HG03103 (cell line): ENCODE measurements at regions not wholly inside any gene's neighbourhood (a gene's known extent, or its start where the extent isn't known, plus 50 kb on each side); places are given as distances from the start of the nearest gene placed in this dataset.
"Not testable (repeated sequence)": the region's sequence is repeated elsewhere in the genome, so short reads cannot be mapped to it uniquely, and the experiment has no call there.

Experiments used
- ATAC-seq: cut with Tn5 transposase; IDR thresholded peaks from one replicate; pipeline ENCODE4 v1.9.1; 2021; ENCODE audit warnings: low read depth; ENCODE audit not compliant: unreplicated experiment

DNA sequence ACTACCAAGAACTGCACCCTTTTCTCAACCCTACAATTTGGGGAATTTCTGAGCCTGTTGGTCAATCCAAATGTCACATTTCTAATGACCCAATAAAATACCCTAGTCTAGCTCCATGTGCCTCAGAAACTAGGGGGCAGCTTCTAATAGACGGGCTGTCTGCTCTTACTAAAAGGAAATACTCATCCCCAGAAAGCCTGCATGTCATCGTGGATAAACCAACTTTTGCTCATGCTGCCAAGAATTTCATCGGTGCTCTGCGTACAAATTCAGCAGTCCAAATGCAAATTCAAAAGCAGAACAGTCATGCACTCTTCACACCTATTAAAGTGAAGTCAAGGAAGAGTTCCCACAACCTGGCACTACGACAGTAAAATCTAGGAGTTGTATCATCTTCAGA lies 377.3 kb downstream of the LNPK start:
- no peak for ATAC-seq

DNA sequence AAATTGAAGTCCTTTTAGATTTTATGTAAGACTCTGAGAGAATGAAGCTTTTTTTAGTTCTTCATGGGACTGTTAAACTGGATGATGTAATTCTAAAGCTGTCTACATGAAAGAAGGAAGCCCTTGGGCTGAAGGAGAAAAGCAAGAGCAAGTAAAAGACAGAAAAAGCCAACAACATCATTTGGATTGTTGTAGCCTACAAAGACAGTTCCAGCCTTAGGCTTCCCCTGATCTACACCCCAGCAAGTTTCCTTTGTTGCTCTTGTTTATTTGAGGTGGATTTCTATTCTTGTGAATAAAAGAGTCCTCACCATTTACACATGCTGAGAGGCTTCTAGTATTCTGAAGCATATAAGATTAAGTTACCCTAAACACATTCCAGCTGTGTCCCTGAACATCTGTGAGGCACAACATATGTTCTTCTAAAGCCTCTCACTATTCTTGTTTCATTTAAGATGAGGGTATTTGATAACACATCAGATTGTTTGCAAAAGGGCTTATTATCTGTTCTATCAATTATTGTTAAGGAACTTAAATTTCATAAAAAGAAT lies 377.8 kb downstream of the LNPK start:
- ATAC-seq = no peak

DNA sequence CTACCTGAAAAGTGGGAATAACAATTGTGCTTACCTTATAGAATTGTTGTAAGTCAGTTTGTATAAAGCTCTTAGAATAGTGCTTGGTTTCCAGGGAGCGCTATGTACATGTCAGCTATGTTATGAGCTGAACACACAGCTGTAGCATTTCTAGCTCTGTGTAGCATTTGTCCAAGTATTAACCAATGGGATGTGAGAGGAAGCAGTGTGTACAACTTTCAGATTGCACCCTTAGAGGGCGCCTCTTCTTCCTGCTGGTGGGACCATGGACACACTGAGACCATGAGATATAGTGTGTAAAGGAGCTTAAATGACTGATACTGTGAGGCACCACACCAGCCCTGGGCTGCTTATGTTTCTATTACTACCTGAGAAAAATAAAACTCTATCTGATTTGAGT lies 380.2 kb downstream of the LNPK start:
- no peak for ATAC-seq

DNA sequence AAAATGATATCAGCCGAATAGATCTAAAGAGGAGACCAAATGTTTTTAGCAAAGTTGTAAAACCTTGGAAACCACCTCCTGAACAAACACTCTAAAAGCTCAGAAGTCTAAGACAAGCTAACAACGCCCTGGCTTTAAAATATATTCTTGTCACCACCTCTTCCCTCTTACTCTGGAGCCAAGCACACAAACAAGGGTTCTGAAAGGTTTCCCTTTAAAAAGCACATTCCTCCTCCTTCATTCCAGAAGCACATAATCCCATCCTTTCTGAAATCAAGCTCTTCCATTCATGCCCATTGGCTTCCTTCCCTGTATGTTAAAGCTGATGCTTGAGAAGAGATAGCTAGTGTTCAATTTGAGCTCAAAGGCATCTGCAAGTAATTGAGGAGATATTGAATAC lies 382.0 kb downstream of the LNPK start:
- ATAC-seq = no peak

DNA sequence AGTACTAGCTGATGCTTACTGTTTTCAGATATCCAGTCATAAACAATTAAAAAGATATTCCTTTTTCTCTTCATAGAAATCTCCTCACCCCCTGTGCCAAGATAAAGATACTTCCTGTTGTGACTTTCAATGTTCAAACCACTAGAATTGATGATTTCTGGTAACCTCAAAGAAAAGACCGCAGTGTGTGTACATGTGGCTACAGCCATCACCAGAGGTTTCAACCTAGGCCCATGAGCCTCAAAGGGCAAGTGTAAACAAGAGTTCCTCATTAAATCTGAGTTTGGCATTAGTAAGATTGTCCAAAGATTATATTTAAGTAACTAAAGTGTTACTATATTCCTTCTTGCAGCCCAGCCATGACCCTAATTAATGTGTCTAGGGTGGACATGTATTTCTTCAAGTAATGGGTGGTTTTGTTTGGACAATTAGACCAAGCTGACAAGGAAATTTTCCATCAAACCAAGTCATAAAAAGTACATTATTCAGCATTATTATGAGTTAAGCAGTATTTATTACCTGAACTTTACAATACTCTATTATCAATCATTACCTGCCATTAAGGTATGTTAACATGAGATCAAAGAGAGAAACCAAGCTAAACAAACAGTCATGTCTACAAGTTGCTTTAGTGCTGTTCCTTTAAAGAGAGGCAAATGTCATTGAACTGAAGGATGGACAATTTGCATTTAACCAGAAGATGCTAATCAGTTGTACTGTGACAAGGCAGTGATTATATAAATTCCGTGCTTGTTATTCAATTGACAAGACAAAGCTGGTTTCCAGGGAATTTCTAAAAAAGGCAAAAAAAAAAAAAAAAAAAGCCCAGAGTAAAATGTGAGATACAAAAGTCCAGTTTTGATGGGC lies 382.7 kb downstream of the LNPK start:
- ATAC-seq = no peak

DNA sequence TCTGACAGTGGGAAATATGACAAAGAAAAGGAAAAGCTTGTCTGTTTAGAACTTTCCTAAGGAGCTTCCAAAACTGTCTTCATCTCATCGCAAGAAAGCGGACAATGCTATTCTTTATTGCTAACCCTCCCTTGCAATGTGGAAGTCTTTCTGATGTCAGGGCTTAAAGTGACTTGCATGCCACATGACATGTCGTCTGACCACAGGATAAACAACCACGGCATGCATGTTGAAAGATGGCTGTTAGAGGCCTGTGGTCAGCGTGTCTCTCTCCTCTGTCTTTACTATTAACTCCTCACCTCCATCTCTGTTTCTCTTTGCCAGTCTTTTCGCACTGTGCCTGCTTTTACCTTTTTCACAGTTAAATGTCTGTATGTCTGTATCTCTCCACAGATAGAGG lies 389.8 kb downstream of the LNPK start:
- no peak for ATAC-seq

DNA sequence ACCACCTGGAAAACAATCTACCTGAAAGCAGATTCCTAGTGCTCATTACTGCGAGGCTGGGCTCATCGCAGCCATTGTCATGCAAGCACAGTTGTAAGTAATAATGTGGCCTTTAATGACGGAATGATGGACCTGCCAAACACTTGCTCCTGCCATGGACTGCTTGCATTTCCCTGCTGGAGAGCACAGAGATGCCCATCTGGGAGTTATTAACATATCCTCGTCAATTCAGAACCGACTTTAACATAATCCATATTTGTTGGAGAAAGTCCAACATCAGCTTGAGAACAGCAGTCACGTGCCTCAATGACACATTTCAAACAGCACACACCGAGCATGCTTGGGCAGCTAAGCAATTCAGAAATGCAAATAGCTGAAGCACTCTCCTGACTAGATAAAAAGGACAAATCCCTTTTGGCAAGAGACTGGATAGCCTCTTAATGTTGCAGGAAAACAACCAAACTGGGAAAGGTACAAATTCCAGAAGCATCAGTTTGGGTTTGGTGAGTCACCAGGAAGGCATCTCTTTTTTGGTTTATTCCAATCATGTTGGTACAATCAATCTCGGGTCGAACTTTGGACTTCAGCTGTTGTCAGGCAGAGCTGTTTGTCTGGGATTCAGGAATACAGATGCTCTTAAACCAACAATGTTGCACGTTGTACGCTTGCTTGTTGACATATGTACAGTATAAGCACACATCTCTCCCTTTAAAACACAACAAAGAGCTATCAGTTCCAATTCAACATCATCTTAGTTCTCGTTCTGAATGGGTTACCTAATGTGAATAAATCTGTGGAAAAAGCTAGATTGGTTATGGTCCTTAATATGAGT lies 395.8 kb downstream of the LNPK start:
- ATAC-seq = no peak

DNA sequence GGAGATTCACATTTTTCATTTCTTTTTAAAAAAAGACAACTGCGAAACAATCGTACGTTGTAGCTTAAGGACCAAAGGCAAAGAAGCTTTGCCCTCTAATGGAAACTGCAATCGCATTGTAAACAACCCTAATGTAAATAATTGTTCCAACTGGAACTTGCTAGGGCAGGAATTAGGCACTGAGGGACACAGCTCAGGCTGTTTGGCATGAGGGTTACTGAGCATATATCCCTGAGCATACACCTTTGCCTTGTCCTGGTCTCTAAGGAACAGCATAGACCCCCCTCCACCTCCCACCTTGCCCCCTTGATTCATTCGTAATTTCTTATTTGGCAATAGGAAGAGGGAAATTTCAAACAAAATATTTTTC lies 396.4 kb downstream of the LNPK start:
- ATAC-seq = no peak

DNA sequence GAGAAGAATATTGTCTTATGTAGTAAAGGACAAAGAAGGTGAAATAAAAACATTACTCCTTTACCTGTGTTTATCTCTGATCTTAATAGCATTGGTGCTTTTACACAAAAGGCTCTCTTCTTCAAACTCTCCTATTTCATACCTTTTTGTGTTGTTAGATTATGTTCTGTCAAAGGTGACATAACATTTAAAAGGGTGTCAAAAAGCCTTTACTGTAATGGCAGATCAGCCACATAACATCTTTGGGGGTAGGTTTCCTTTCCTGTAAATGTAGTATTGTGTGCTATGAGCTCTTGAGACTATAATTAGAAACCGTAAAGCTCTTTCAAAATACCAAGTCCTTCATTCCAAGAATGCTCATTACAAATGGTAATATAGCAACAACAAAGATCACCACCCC lies 400.1 kb downstream of the LNPK start:
- ATAC-seq = no peak

DNA sequence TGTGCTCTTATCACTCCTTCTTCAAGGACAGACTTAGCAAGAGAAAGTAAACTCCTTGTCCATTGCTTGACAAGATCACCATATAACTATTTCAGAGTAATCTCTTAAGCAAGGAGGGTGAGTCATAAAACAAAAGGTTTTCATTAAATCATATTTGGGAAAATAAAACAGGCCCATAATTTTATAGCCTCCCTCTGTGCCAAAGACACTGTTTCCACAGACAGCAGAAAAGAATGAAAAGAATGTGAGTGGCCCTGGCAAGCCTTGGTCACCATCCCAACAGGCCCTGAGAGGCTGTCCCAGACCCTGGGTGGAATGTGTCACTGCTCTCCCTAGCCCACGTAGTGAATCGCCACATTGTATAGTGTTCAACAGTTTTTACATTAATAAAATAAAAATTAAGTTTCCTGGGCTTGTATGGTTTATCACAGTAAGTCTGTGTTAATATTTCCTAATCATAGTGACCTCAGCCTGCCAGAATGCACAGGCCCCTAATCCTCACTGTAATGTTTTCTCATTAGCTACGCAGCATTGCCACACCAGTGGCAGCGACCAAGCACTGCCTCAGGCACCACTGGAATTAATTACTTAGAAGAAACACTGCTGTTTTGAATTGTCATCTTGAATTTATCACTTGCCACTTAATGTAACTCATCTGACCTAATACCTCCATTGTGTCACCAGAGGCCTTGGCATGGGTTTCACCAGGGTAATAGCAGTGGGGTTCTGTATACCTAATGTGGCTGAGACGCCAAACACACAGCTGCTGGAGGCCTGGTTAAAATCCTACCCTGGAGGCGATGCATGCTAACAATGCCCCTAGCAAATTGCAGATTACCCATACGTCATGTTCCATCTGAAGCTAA lies 401.9 kb downstream of the LNPK start:
- ATAC-seq = no peak

DNA sequence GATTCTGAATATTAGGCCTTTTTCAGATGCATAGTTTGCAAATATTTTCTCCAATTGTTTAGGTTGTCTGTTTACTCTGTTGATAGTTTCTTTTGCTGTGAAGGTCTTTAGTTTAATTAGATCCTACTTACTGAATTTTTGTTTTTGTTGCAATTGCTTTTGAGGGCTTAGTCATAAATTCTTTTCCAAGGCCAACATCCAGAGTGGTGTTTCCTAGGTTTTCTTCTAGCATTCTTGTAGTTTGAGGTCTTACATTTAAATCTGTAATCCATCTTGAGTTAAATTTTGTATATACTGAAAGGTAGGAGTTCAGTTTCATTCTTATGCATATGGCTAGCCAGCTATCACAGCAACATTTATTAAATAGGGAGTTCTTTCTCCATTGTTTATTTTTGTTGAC lies 404.8 kb downstream of the LNPK start:
- ATAC-seq = no peak

DNA sequence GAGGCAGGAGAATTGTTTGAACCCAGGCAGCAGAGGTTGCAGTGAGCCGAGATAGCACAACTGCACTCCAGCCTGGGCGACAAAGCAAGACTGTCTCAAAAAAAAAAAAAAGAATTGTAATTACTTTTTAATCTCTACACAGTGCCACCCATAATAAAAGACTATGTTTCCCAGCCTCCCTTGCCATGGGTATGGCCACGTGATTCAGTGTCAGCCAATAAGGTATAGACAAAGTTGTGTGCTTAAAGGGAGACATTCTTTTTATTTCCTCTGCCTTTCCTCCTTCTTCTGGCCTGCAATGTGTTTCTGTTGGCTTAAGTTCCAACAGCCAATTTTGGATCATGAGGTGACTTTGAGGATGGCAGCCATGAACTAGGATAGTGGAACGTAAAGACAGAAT lies 406.9 kb downstream of the LNPK start:
- ATAC-seq = no peak

DNA sequence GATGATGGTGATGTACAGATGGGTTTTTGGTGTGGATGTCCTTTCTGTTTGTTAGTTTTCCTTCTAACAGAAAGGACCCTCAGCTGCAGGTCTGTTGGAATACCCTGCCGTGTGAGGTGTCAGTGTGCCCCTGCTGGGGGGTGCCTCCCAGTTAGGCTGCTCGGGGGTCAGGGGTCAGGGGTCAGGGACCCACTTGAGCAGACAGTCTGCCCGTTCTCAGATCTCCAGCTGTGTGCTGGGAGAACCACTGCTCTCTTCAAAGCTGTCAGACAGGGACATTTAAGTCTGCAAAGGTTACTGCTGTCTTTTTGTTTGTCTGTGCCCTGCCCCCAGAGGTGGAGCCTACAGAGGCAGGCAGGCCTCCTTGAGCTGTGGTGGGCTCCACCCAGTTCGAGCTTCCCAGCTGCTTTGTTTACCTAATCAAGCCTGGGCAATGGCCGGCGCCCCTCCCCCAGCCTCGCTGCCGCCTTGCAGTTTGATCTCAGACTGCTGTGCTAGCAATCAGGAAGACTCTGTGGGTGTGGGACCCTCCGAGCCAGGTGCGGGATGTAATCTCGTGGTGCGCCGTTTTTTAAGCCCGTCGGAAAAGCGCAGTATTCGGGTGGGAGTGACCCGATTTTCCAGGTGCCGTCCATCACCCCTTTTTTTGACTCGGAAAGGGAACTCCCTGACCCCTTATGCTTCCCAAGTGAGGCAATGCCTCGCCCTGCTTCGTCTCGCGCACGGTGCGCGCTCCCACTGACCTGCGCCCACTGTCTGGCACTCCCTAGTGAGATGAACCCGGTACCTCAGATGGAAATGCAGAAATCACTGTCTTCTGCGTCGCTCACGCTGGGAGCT lies 408.2 kb downstream of the LNPK start:
- not testable (repeated sequence) for ATAC-seq

DNA sequence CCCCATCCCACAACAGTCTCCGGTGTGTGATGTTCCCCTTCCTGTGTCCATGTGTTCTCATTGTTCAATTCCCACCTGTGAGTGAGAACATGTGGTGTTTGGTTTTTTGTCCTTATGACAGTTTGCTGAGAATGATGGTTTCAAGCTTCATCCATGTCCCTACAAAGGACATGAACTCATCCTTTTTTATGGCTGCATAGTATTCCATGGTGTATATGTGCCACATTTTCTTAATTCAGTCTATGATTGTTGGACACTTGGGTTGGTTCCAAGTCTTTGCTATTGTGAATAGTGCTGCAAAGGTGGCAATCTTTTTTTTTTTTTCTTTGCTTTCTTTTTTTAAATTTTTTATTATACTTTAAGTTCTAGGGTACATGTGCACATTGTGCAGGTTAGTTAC lies 406.7 kb upstream of the ATP5MC3 start:
- not testable (repeated sequence) for ATAC-seq

DNA sequence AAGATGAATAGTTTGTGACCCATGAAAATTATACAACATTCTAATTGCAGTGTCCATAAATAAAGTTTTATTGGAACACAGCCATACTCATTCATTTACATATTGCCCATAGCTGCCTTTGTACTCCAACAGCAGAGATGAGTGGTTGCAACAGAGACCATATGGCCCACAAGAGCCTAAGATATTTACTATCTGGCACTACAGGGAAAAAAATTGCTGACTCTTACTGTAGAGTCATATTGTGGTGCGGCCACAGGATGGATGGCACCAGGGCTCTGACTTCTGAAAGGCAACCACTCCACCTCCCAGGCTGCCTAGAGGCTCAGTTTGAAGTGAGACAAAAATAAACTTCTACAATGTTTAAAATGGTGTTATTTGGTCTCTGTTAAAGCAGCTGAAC lies 404.0 kb upstream of the ATP5MC3 start:
- no peak for ATAC-seq

DNA sequence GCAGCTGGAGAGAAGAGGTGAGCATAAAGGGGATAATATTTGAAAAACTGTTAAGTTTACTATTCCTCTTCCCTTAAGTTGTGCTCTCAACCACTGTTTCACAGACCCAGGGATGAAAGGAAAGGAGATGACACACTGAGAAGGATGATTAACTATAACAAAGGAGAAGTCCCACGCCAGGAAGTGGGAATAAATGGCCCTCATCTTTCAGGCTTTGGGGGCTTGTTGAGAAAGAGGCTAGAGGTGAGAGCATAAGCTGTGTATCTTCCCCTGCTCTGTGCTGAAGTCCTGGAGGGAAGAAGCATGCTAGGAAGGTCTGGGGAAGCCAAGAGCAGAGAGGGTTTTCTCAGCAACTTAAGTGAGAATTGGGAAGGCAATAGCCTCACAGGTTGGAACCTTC lies 399.1 kb upstream of the ATP5MC3 start:
- ATAC-seq = no peak

DNA sequence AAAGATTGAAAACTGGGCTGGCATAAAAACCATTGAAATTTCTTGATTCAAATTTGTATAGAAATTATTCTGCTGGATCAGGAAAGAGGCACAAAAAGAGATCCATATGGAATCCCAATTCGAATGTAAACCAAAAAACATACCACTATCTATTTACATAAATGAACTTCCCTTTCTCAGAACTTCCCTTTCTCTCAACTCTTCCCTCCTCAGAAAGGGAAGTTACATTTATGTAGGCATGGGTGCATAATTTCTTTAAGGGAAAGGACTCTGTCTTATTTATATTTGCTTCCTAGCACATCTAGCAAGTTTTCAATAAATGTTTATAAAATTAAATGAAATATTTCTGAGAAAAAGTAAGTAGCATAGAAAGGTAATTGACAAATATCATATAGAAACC lies 398.1 kb upstream of the ATP5MC3 start:
- ATAC-seq = no peak

DNA sequence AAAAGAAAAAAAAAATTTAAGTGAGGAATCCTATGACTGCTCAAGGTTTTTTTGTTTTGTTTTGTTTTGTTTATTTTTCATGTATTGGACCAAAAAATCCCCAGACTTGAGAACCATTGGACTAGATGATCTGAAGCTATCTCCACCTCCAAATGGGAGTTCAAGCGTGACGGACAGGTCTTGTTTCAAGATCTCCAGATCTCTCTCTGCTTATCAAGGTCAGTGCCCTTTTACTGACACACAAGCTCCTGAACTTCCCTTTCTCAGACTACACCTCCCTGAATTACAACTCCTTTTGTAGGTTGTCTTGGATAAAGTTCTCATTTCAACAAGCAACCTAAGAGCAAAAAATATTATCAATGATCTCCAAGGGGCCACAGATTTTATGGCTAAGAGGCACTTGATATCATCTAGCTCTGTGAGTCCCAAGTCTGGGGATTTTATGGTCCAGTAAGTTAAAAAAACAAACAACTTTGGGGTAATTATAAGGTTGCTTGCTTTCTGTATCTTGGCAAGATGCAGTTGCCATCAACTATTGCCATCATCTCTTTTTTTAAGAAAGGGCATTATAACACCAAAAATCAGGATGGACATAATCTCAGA lies 396.0 kb upstream of the ATP5MC3 start:
- ATAC-seq = no peak

DNA sequence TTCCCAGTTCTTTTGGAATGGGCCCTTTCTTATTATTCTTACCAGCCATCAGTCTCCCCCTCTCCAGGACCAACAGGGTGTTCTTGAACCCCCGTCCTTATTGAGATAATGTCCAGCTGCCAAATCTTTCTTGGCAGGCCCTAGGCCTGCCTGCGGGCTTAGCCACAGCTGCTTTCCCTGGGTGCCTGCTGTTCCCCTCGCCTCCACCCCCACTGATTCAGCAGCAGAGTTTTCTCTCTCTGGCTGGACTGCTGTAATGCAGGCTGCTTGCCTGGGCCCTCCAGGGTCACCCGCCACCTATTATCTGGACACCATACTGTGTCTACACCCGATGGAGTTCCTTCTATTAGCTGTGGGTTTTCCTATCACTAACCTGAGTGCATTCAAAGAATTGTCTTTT lies 395.4 kb upstream of the ATP5MC3 start:
- ATAC-seq = no peak
